Hypothalamus (tissue), 51 donors: ENCODE measurements at regions not wholly inside any gene's neighbourhood (a gene's known extent, or its start where the extent isn't known, plus 50 kb on each side); places are given as distances from the start of the nearest gene placed in this dataset.
A peak's percentile ranks its signal among the peaks of the same experiment; 100 is the strongest.
"Not testable (repeated sequence)": the region's sequence is repeated elsewhere in the genome, so short reads cannot be mapped to it uniquely, and the experiment has no call there.

Source experiments
- DNase-seq, 51 donors: peaks; one replicate each; lab custom pipeline; 2025; lab: John Stamatoyannopoulos, UW

DNA sequence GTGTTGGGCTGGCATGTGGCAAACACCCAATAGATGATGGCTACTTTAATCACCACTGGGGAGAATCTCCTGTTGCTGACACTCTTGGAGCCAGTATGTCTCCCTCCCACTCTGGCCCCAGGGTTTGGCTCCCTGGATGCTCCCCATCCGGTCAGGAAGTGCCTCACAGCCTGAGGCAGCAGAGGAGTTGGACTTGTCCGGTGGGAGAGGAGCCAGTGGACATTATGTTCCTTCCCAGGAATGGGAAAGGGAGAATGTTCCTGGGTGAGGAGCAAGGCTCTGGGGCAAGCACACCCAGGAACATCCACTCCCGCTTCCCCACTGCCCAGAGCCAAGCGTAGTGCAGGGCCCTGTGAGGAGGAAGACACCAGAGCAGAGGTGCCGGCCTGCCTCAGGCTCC, 84.6 kb upstream of the NAV2 start:
- peak in 1 of 51 donors; percentile 40 for DNase-seq

DNA sequence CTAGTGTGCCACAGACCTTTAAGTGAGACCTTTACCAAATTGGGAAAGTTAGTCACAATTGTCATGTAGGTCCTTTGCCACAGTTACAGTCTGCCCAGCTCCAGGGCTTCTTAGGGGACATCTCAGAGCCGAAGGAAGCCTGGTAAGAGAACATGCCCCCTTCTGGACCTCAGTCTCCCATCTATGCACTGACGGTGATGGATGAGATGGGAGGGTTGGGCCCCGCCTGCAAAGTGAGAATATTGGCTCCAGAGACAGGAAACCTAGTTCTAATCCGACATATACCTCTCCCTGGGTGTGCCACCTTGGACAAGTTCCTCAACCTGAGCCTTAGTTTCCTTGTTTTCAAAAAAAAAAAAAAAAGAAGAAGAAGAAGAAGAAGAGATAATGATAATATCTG, 85.1 kb upstream of the NAV2 start:
- DNase-seq = no peak

DNA sequence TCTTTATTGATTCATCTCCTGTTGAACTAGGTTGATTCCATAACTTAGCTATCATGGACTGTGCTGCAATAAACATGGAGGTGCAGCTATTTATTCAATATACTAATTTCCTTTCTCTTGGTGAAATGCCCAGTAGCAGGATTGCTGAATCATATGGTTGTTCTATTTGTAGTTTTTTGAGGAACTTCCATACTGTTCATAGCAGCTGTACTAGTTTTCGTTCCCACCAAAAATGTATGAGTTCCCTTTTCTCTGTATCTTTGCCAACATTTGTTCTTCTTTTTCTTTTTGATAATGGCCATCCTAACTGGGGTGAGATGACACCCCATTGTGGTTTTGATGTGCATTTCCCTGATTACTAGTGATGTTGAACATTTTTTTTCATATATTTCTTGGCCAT, 87.2 kb upstream of the NAV2 start:
- no peak for DNase-seq

DNA sequence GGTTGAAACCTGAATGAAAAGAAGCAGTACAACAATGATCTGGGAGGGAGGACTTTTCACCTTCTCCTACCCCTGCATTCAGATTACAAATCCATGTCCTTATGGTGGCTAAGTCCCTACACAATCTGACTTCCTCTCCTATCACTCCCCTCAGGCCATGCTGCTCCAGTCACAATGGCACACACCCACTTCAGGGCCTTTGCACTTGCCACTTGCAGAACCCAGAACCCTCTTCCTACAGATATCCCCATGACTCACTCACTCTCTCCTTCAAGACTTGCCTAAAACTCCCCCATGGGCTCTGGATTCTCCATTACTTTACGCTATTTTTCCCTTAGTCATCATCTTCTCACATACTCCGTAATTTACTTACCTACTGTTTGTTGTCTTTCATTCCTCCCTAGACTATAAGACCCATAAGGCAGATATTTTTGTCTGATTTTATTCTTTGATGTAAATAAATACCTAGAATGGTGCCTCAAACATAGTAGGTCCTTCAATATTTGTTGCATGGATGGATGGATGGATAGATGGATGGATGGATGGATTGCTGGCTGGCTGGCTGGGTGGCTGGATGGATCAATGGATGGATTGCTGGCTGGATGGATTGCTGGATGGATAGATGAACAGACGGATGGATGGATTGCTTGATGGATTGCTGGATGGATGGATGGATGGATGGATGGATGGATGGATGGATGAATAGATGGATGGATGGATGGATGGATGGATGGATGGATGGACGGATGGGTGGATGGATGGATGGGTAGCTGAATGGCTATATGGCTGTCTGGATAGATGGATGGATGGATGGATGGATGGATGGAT, 94.7 kb upstream of the NAV2 start:
- no peak for DNase-seq

DNA sequence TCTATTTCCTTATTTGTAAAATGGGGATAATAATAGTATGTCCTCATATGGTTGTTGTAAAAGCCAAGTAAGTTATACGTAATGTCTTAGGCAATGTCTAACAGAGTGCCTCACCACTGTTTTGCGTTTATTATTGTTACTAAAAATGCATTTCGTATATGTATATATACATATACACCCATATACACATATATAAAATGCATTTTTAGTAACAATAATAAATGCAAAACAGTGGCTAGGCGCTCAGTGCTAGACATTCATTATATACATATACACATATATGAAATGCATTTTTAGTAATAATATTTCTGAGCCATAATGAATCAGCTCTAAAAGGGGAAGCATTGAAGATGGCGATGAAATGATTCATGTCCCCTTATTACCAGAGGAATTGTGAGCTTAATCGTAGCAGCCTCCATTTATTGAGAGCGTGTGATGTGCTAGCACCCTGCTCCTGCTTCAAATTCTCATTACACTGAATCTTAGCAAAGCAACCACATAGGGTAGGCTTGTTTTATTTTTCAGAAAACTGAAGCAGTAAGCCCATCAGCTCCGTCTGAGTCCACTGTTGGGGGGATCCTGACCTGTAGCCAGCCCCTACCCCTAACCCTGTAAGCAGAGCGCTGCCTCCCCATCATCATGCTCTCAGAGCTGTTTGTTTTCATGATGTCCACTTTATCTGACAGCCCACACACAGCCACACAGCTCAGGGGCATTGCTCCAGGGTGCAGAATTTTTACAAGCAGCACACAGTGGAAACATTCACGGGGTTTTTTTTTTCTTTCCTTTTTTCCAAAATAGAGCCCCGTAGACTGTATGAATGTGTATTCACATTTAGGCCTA, 97.1 kb upstream of the NAV2 start:
- no peak for DNase-seq

DNA sequence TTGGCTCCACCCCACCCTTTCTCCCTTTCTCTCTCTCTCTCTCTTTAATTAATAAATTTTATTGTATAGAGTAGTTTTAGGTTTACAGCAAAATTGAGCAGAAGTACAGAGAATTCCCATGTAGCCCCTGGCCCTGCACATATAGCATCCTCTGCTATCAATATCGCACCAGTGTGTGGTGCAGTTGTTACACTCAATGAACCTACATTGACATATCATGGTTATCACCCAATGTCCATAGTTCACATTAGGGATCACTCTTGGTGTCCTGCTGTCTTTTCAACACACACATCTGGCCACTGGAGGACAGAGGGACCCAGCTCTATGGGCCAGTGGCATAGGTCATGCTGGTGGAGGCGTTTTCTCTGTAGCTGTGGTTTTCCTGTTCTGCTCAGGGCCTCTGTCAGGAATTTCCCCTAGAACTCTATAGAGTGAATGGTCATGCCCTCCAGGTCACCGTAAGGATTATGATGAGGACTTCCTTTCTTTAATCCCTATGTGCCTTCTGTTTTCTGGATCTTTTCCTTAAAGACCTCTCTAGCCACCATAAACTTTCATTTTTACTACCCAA, 98.2 kb upstream of the NAV2 start:
- peak in 2 of 51 donors; percentile 11 for DNase-seq

DNA sequence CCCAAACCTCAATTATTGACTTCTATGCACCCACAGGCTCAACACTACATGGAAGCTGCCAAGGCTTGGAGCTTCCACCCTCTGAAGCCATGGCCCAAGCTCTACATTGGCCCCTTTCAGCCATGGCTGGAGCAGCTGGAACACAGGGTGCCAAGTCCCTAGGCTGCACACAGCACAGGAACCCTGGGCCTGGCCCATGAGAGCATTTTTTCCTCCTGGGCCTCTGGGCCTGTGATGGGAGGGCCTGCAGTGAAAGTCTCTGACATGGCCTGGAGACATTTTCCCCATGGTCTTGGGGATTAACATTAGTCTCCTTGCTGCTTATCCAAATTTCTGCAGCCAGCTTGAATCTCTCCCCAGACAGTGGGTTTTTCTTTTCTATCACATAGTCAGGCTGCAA, 100.6 kb upstream of the NAV2 start:
- not testable (repeated sequence) for DNase-seq

DNA sequence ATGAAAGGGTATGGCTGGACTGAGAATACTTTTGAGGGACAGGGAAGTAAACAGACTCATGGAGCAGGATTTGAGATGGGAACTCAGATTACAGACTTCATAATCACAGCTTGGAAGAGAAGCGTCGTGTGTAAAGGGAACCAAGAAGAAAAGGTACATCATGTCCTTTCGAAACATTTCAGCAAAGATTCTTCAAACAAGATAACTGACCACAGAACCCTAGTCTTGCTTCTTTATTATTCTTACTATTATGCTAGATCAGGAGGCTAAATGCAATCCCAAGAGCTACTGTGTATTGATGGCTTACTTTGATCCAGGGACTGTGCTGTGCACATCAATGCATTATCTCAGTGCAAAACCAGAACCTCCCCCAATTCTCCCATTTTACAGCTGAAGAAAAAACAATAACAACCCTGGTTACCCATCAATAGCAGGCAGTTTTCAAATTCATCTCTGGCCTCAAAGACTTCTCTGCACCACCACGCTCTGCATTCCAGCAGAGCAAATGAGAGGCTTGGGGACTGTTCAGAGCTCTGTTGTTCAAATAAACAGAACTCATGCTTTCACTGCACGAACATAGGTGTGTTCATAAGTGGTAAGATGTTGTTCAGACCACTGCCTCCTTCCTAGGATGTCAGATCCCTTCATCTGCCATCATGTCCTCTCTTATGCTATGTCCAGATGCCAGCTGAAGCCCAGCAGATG, 104.8 kb upstream of the NAV2 start:
- no peak for DNase-seq

DNA sequence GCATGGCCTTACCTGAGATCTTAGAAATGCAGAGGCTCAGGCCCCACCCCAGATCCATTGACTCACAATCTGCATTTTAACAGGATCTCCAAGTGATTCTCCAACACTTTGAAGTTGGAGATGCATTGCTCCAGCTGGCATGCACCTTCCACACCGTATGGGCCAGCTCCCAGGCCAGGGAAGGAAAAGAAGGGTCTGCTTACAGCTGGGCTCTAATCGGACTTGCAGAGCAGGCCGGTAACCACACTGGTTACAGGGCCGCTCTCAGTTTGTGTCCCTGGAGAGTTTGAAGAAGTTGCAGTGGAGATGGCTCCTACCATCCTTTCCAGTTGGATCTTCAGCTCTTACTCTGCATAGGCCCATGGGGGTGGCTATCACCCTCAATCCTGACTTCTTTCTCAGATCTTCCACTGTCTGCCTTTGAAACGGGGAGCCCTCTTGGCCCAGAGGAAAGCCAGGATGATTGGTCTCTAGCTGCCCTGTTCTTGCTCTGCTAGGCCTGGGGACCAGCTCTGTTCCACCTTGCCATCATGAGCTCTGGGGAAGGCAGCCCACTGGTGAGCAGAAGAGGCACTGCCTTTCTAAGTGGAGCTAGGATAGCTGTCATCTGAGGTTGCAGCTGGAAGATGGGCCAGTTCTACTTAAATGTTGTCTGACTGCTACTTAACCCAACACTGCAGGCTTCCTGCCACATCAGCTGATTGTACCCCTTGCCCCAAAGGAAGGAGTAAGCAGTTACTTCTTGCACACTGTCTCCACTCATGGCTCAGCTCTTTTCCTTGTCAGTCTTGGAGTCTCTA, 105.6 kb upstream of the NAV2 start:
- no peak for DNase-seq

DNA sequence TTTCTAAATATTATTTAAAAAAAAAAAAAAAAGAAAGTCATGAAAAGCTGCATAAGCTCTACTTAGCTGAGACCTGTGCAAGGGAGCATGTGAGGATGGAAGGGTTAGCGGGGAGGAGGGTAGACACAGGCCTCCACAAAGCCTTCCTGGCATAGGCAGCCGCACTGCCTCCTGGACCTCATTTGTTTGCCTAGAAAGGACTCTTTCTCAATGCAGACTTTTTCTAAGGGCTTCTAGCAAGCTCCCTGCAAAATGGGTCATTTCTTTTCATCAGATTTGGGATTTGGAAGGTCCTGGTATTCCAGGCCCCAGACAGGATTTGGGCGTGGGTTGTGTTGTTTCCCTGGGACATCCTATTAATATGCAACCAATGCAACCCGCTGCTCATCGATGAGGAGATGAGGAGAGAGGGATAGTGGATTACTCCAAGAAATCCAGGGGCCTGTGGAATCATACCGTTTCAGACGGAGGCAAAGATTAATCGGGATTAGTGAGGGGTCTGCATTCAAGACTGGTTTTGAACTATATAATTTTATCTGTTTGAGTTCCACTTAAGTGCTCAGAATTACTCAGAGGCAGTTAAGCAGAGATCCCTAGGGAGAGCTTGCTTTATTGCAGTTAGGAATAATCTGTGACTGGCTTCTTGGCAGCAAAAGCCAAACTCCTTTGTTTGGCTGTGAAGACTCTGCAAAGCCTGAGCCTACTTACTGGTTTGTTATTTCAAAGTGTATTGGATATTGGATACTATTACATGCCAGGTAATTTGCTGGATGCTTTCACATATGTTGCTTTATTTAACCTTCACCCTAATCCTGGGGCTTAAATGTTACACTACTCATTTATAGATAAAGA, 106.9 kb upstream of the NAV2 start:
- peak in 8 of 51 donors; percentile 2 to 52 (median 19) for DNase-seq

DNA sequence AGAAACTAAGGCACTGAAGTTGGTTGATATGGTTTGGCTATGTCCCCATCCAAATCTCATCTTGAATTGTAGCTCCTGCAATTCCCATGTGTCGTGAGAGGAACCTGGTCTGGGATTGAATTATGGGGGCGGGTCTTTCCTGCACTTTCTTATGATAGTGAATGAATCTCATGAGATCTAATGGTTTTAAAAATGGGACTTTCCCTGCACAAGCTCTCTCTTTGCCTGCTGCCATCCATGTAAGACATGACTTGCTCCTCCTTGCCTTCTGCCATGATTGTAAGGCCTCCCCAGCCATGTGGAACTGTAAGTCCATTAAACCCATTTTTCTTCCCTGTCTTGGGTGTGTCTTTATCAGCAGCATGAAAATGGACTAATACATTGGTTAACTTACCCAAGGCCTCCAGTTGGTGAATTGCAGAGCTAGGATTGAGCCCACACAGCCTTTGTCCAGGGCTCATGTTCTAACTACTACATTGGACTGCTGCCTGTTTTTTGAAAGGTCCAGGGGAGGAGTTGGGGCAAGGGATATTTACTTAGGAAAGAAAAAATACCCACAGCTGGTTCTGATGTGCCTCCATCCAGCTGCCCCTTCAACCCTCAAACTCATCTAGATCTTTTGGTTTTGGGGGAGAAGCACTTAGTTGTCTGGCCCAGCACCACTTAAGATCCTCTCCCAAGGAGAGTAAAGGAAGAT, 107.8 kb upstream of the NAV2 start:
- DNase-seq = no peak

DNA sequence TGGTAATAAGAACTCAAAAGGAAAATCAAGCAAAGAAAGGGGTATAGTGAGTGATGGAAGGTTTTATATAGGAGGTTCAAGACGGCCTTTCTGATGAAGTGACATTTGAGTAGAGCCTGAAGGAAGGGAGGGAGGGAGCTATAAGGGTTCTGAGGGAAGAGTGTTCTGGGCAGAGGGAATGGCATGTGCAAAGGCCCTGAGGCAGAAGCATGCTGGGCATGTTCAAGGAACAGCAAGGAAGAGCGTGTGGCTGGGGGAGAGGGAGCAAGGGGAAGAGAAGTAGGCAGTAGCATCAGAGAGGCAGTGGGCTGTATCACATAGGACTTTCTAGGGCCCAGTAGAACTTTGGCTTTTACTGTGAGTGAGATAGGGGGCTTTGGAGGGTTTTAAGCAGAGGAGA, 108.9 kb upstream of the NAV2 start:
- DNase-seq = no peak

DNA sequence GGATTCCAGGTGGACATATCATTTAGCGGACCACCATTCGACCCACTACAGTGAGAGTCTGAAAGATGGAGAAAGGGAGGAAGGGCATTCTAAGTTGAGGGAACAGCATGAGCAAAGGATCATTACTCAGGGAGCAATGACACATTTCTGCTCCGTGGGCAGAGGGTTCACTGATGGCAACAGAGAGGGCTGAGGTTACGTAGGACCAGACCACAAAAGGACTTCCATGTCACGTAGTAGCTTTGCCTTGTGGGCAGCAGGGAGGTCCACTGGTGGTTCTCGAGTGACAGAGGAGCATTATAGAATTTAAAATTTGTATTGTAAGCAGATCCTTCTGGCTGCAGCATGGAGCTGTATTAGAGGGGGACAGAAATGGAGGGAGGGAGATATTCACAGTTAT, 109.7 kb upstream of the NAV2 start:
- no peak for DNase-seq

DNA sequence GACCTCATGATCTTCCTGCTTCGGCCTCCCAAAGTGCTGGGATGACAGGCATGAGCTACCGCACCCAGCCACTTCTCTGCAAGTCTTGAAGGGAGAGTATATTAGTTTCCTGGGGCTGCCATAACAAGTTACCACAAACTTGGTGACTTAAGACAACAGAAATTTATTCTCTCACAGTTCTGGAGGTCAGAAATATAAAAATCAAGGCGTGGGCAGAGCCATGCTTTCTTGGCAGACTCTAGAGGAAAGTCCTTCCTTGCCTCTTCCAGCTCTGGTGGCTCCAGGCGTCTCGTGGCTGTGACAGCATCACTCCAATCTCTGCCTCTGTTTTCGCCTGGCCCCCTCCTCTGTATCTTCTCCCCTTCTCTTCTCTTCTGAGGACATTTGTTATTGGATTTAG, 110.2 kb upstream of the NAV2 start:
- DNase-seq = no peak

DNA sequence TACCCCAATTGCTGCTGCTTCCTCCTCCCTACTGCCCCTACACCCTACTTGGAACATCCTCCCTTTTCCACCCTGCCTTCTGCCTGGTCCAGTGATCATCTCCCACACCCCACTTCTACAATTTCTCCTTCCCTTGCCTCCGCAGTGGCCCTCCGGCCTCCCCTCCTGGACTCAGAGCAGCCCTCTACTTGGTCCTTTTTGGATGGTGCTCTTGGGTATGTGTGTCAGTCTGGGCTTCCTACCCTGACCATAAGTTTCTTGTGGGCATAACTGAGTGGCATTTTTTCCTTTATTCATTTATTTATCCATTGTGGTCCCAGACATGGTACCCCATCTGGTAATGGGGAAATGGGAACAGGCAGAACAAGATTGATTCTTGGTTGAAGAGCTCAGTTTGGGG, 111.4 kb upstream of the NAV2 start:
- no peak for DNase-seq

DNA sequence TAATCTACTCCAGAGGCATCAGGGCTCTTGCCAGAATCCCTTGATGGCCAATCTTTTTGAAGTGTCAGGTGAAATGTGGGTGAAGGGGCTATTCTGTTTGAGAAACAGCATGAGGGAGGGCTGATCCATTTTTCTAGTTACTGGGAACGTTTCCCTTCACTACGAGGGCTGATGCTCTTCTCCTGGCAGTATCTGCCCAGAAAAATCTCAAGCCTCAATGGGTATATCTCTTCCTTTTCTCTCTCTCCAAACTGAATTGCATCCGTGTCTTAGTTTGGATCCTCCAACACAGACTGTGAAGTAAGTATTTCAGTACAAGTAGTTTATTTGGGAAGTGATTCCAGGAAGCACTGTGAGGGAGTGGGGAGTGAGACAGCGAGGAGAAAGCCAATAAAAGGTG, 113.0 kb upstream of the NAV2 start:
- no peak for DNase-seq

DNA sequence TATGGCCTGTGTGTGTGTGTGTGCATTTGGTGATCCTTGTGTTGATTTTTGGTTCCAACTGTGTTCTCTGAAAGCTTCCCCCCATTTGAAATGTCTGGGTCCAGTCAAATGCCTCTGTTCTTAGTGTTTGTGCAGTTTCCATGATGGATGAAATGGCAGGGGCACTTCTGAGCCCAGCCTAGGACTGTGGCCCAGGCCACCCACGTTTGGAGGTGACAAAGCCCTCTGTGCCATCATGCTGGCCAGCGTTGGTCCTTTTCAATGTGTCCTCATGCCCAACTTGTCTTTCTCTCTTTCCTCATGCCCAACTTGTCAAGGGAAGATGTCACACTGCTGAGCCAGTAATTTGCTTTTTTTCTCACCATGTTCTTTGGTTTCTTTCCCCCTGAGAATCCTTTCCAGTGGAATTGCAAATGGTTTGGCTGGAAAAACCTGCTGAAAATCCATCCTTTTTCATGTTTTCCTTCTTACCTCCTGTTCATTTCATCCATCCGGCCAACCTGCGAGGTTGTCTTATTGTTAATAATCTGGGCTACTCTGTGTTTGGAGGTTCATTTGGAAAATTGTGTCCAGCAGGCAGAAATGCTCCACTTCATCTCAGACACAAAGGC, 113.7 kb upstream of the NAV2 start:
- no peak for DNase-seq

DNA sequence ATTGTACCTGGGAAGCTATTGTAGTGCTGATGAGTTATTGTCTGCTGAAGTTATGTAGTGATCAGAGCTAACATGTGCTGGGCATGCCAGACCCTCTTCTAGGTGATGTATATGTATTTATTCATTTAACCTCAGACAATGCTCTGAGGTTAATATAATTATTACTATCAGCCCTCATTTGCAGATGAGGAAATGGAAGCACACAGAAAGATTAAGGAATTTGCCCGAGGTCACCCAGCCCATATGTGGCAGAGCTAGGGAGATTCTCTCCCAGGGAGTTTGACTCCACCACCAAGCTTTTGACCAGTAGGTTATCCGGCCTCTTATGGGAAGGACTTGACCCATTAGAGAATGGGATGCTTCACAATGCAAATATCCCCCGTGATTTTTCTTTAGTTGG, 114.2 kb upstream of the NAV2 start:
- no peak for DNase-seq
